Skeletal muscle tissue (tissue), 3 donors: ENCODE measurements at regions not wholly inside any gene's neighbourhood (a gene's known extent, or its start where the extent isn't known, plus 50 kb on each side); places are given as distances from the start of the nearest gene placed in this dataset.

Source experiments
- H3K27ac ChIP-seq: one replicate; pipeline ENCODE4 v1.7.0; 2013; ENCODE audit warnings: mild to moderate bottlenecking, low read depth, low read length, inconsistent platforms
- H3K27me3 ChIP-seq, 3 donors: one replicate each; pipeline ENCODE4 v1.7.0; 2013; ENCODE audit warnings: low read length in 3 of 3; ENCODE audit not compliant: control insufficient read depth in 3 of 3, insufficient read depth in 3 of 3
- H3K36me3 ChIP-seq, 3 donors: one replicate each; pipeline ENCODE4 v1.7.0; 2013; ENCODE audit warnings: low read length in 3 of 3; ENCODE audit not compliant: control insufficient read depth in 3 of 3, insufficient read depth in 3 of 3
- H3K4me1 ChIP-seq, 3 donors: one replicate each; pipeline ENCODE4 v1.7.0; 2013; ENCODE audit warnings: low read length in 3 of 3, mild to moderate bottlenecking in 3 of 3; ENCODE audit not compliant: control insufficient read depth in 3 of 3, insufficient read depth in 3 of 3
- H3K4me3 ChIP-seq, 3 donors: one replicate each; pipeline ENCODE4 v1.7.0; 2013; ENCODE audit warnings: low read length in 3 of 3
- H3K9ac ChIP-seq, 3 donors: one replicate each; pipeline ENCODE4 v1.7.0; 2013; ENCODE audit warnings: low read length in 3 of 3, mild to moderate bottlenecking in 3 of 3, moderate library complexity in 2 of 3, low read depth in 1 of 3
- H3K9me3 ChIP-seq, 3 donors: one replicate each; pipeline ENCODE4 v1.7.0; 2013; ENCODE audit warnings: low read length in 3 of 3; ENCODE audit not compliant: control insufficient read depth in 3 of 3
- donor health status: Osteomylitis.

GRCh38 chr2:160974803-160975202 lies 185.4 kb upstream of the TANK start:
- Histone ChIP-seq H3K27me3 (no peaks in the 10 kb centered on the region), H3K4me3 (no peak overlapping the region), H3K4me1 (no peaks in the 10 kb centered on the region), H3K9ac (no peak overlapping the region), H3K9me3 (no peaks in the 10 kb centered on the region), H3K27ac (no peak overlapping the region), H3K36me3 (no peaks in the 10 kb centered on the region)

- Histone ChIP-seq H3K4me1 (no peaks in the 10 kb centered on the region), H3K27ac (no peak overlapping the region)
Observed at GRCh38 chr2:160976797-160977196, 183.4 kb upstream of the TANK start.

GRCh38 chr2:160977376-160977775 lies 182.9 kb upstream of the TANK start:
- no peaks in the 10 kb centered on the region for H3K36me3 ChIP-seq

More at GRCh38 chr2:160976797-160977196, 183.4 kb upstream of the TANK start:
- no peak overlapping the region for H3K9ac ChIP-seq
- no peak overlapping the region for H3K4me3 ChIP-seq
- no peaks in the 10 kb centered on the region for H3K9me3 ChIP-seq
- no peaks in the 10 kb centered on the region for H3K36me3 ChIP-seq
- no peaks in the 10 kb centered on the region for H3K27me3 ChIP-seq

GRCh38 chr2:160977854-160978253 lies 182.4 kb upstream of the TANK start:
- Histone ChIP-seq H3K9me3 (no peaks in the 10 kb centered on the region), H3K4me1 (no peaks in the 10 kb centered on the region), H3K27me3 (no peaks in the 10 kb centered on the region), H3K27ac (no peak overlapping the region), H3K36me3 (no peaks in the 10 kb centered on the region), H3K9ac (no peak overlapping the region), H3K4me3 (no peak overlapping the region)

More at GRCh38 chr2:160977376-160977775, 182.9 kb upstream of the TANK start:
- Histone ChIP-seq H3K9ac (no peak overlapping the region), H3K9me3 (no peaks in the 10 kb centered on the region), H3K4me3 (no peak overlapping the region), H3K4me1 (no peaks in the 10 kb centered on the region), H3K27me3 (no peaks in the 10 kb centered on the region), H3K27ac (no peak overlapping the region)

GRCh38 chr2:160984426-160985077 lies 175.7 kb upstream of the TANK start:
- H3K4me1 ChIP-seq: peaks cover 0 to 7% (median 7%) of the 10 kb centered on the region in 3 donors
- no peak overlapping the region for H3K4me3 ChIP-seq
- H3K27me3 ChIP-seq: no peaks in the 10 kb centered on the region
- no peak overlapping the region for H3K27ac ChIP-seq
- no peaks in the 10 kb centered on the region for H3K9me3 ChIP-seq
- H3K9ac ChIP-seq: no peak overlapping the region
- H3K36me3 ChIP-seq: no peaks in the 10 kb centered on the region

GRCh38 chr2:160989778-160990177 lies 170.4 kb upstream of the TANK start:
- Histone ChIP-seq H3K27ac (no peak overlapping the region), H3K9ac (no peak overlapping the region), H3K36me3 (no peaks in the 10 kb centered on the region), H3K4me1 (peaks cover 3 to 6% (median 5%) of the 10 kb centered on the region in 3 donors), H3K9me3 (no peaks in the 10 kb centered on the region), H3K4me3 (no peak overlapping the region), H3K27me3 (no peaks in the 10 kb centered on the region)

GRCh38 chr2:160993654-160994061 lies 166.6 kb upstream of the TANK start:
- no peak overlapping the region for H3K27ac ChIP-seq
- H3K9ac ChIP-seq: peak overlapping the region in 1 of 3 donors; percentile 26
- H3K27me3 ChIP-seq: no peaks in the 10 kb centered on the region
- H3K4me3 ChIP-seq: no peak overlapping the region
- peaks cover 3 to 6% (median 5%) of the 10 kb centered on the region in 3 donors for H3K4me1 ChIP-seq
- H3K9me3 ChIP-seq: no peaks in the 10 kb centered on the region
- no peaks in the 10 kb centered on the region for H3K36me3 ChIP-seq

GRCh38 chr2:160994141-160995002 lies 165.9 kb upstream of the TANK start:
- Histone ChIP-seq H3K27me3 (no peaks in the 10 kb centered on the region), H3K9me3 (no peaks in the 10 kb centered on the region), H3K27ac (no peak overlapping the region), H3K4me1 (peaks cover 3 to 6% (median 5%) of the 10 kb centered on the region in 3 donors), H3K9ac (peak overlapping the region in 1 of 3 donors; percentile 35), H3K36me3 (no peaks in the 10 kb centered on the region), H3K4me3 (peak overlapping the region in 1 of 3 donors; percentile 52)

GRCh38 chr2:160996584-160996983 lies 163.6 kb upstream of the TANK start:
- Histone ChIP-seq H3K9ac (no peak overlapping the region), H3K4me3 (no peak overlapping the region), H3K36me3 (no peaks in the 10 kb centered on the region), H3K27ac (no peak overlapping the region), H3K4me1 (peaks cover 3 to 5% (median 3%) of the 10 kb centered on the region in 3 donors), H3K27me3 (no peaks in the 10 kb centered on the region), H3K9me3 (no peaks in the 10 kb centered on the region)

- Histone ChIP-seq H3K4me3 (no peak overlapping the region), H3K9ac (no peak overlapping the region), H3K27me3 (no peaks in the 10 kb centered on the region), H3K27ac (no peak overlapping the region), H3K4me1 (no peaks in the 10 kb centered on the region), H3K9me3 (no peaks in the 10 kb centered on the region), H3K36me3 (no peaks in the 10 kb centered on the region)
Observed at GRCh38 chr2:161004379-161004778, 155.8 kb upstream of the TANK start.
